PFSK-1 (cell line): ENCODE measurements at regions not wholly inside any gene's neighbourhood (a gene's known extent, or its start where the extent isn't known, plus 50 kb on each side); places are given as distances from the start of the nearest gene placed in this dataset.

Source experiments
- POLR2AphosphoS5 ChIP-seq: IDR thresholded peaks from 2 replicates; pipeline ENCODE4 v1.6.1; 2012; ENCODE audit warnings: low read depth, mild to moderate bottlenecking, control low read depth, low read length, moderate library complexity
- REST ChIP-seq, 2 experiments: IDR thresholded peaks; 2 replicates each; pipeline versions ENCODE4 v1.6.1 to v1.8.0; 2011 to 2012; ENCODE audit warnings: low read depth in 2 of 2, low read length in 2 of 2, control low read depth in 1 of 2, inconsistent platforms in 1 of 2, mild to moderate bottlenecking in 1 of 2, moderate library complexity in 1 of 2; ENCODE audit not compliant: insufficient read depth in 1 of 2

- TF ChIP-seq POLR2AphosphoS5, result no peak
- TF ChIP-seq REST (IDR thresholded peaks at IDR 0.05; ENCODE audit: insufficient read depth in 1 of 2, low read depth in 2 of 2, low read length in 2 of 2), result no peak
These were observed 97.8 kb upstream of the USP9X start for GRCh38 chrX:40987413-40987812.
